ENCODE measurements at regions not wholly inside any gene's neighbourhood (a gene's known extent, or its start where the extent isn't known, plus 50 kb on each side); places are given as distances from the start of the nearest gene placed in this dataset.

DNA sequence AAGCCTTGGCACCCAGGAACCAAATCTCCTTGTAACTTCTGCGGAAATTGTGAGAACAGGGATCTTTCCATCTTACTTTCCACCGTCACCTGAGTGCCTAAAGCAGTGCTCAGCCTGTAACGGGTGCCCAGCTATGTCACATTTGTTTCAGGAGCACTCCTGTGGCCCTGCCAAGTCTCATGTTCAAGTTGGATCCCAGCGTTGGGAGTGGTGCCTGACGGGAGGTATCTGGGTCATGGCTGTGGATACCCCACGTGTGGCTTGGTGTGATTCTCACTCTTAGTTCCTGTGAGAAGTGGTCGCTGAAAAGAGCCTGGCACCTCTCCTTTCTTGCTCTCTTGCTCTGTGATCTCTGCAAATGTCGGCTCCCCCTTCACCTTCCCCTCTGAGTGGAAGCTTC, 114.9 kb downstream of the UQCRFS1 start:
- H3K4me1 Mint-ChIP-seq, result peaks cover 8 to 9% of the 10 kb centered on the region in 2 experiments
- no peak overlapping the region for H3T11ph ChIP-seq (ENCODE audit: low read length)

More for the DNA sequence above, 114.9 kb downstream of the UQCRFS1 start:
- Histone ChIP-seq H2AK5ac (ENCODE audit: insufficient read length, low read length) (no peak overlapping the region), H3K14ac (ENCODE audit: insufficient read depth, low read length) (no peak overlapping the region), H4K8ac (replicated peaks; ENCODE audit: insufficient read length, low read depth, low read length) (no peak overlapping the region), H3K27ac (ENCODE audit: insufficient read length, low read depth, low read length) (no peak overlapping the region), H2BK5ac (ENCODE audit: insufficient read length, low read length) (no peak overlapping the region), H2BK12ac (ENCODE audit: insufficient read length, low read depth, low read length) (no peak overlapping the region), H3K56ac (ENCODE audit: insufficient read length, low read depth, low read length) (no peak overlapping the region), H3K79me2 (ENCODE audit: insufficient read depth, low read length) (no peaks in the 10 kb centered on the region), H2AFZ (ENCODE audit: low read length) (no peak overlapping the region), H3K23ac (ENCODE audit: insufficient read length, low read depth, low read length) (no peak overlapping the region), H3K4ac (ENCODE audit: low read depth, low read length) (no peak overlapping the region), H3K23me2 (ENCODE audit: insufficient read length, low read depth, low read length, poor library complexity, severe bottlenecking) (no peaks in the 10 kb centered on the region), H3K4me2 (ENCODE audit: insufficient read depth, insufficient read length, low read length) (no peak overlapping the region), H2BK15ac (ENCODE audit: low read depth, low read length) (no peak overlapping the region), H2BK120ac (ENCODE audit: low read depth, low read length, poor library complexity, severe bottlenecking) (no peak overlapping the region), H4K5ac (ENCODE audit: insufficient read length, low read depth, low read length) (no peak overlapping the region), H3K4me1 (ENCODE audit: insufficient read depth, low read length) (no peaks in the 10 kb centered on the region), H3K9ac (ENCODE audit: extremely low read depth, insufficient read length, low read length) (no peak overlapping the region), H3K79me1 (ENCODE audit: insufficient read depth, low read depth, low read length, poor library complexity, severe bottlenecking) (no peaks in the 10 kb centered on the region), H3K18ac (ENCODE audit: insufficient read length, low read depth, low read length) (no peak overlapping the region), H3K27me3 (ENCODE audit: insufficient read depth, low read length) (no peaks in the 10 kb centered on the region), H3K9me3 (ENCODE audit: control insufficient read depth, low read depth, low read length) (no peaks in the 10 kb centered on the region), H4K20me1 (ENCODE audit: control insufficient read depth, insufficient read depth, insufficient read length) (no peaks in the 10 kb centered on the region), H4K91ac (ENCODE audit: insufficient read length, low read depth, low read length) (no peak overlapping the region), H2BK20ac (ENCODE audit: low read depth, low read length, poor library complexity, severe bottlenecking) (no peak overlapping the region)
- Mint-ChIP-seq H3K27me3 (ENCODE audit: low read depth) (peaks cover 7% of the 10 kb centered on the region), H3K4me3 (no peak overlapping the region), H3K27ac (no peak overlapping the region), H3K9me3 (peaks cover 3 to 5% of the 10 kb centered on the region in 2 experiments; a peak in 4 of 5 replicates), H3K36me3 (ENCODE audit: insufficient read depth in 1 of 3, low read depth in 3 of 3) (no peaks in the 10 kb centered on the region; a peak in 1 of 7 replicates)
- WGBS (ENCODE audit: extremely low coverage, insufficient read length, low lambda C conversion rate), result no CpG with 5 or more reads among the region's 8 CpGs
- TF ChIP-seq, protein P1, sequence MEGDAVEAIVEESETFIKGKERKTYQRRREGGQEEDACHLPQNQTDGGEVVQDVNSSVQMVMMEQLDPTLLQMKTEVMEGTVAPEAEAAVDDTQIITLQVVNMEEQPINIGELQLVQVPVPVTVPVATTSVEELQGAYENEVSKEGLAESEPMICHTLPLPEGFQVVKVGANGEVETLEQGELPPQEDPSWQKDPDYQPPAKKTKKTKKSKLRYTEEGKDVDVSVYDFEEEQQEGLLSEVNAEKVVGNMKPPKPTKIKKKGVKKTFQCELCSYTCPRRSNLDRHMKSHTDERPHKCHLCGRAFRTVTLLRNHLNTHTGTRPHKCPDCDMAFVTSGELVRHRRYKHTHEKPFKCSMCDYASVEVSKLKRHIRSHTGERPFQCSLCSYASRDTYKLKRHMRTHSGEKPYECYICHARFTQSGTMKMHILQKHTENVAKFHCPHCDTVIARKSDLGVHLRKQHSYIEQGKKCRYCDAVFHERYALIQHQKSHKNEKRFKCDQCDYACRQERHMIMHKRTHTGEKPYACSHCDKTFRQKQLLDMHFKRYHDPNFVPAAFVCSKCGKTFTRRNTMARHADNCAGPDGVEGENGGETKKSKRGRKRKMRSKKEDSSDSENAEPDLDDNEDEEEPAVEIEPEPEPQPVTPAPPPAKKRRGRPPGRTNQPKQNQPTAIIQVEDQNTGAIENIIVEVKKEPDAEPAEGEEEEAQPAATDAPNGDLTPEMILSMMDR (conservative IDR thresholded peaks at IDR 0.05), result no peak
- no peak for DNase-seq
